ENCODE measurements at regions not wholly inside any gene's neighbourhood (a gene's known extent, or its start where the extent isn't known, plus 50 kb on each side); places are given as distances from the start of the nearest gene placed in this dataset.

GRCh38 chr7:153081496-153081895 lies 321.9 kb downstream of the ACTR3B start:
- no peaks in the 10 kb centered on the region for H3K9me3 ChIP-seq (replicated peaks)
- H3K36me3 ChIP-seq = no peaks in the 10 kb centered on the region
- H3K4me3 ChIP-seq = no peak overlapping the region
- intact Hi-C loops (cut with micrococcal nuclease) = no loop called here
- H3K27ac ChIP-seq (replicated peaks) = no peak overlapping the region
- TF ChIP-seq, protein P1, sequence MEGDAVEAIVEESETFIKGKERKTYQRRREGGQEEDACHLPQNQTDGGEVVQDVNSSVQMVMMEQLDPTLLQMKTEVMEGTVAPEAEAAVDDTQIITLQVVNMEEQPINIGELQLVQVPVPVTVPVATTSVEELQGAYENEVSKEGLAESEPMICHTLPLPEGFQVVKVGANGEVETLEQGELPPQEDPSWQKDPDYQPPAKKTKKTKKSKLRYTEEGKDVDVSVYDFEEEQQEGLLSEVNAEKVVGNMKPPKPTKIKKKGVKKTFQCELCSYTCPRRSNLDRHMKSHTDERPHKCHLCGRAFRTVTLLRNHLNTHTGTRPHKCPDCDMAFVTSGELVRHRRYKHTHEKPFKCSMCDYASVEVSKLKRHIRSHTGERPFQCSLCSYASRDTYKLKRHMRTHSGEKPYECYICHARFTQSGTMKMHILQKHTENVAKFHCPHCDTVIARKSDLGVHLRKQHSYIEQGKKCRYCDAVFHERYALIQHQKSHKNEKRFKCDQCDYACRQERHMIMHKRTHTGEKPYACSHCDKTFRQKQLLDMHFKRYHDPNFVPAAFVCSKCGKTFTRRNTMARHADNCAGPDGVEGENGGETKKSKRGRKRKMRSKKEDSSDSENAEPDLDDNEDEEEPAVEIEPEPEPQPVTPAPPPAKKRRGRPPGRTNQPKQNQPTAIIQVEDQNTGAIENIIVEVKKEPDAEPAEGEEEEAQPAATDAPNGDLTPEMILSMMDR (IDR thresholded peaks at IDR 0.05; ENCODE audit: borderline replicate concordance) = no peak
- no peaks in the 10 kb centered on the region for H3K27me3 ChIP-seq (ENCODE audit: low read depth)
- DNase-seq = no peak
- H3K4me1 ChIP-seq = no peaks in the 10 kb centered on the region

GRCh38 chr7:153084278-153084677 lies 324.7 kb downstream of the ACTR3B start:
- Histone ChIP-seq H3K4me3 (no peak overlapping the region), H3K27me3 (ENCODE audit: low read depth) (peaks cover 10% of the 10 kb centered on the region), H3K9me3 (replicated peaks) (no peaks in the 10 kb centered on the region), H3K27ac (replicated peaks) (no peak overlapping the region), H3K36me3 (no peaks in the 10 kb centered on the region), H3K4me1 (no peaks in the 10 kb centered on the region)
- intact Hi-C loops (cut with micrococcal nuclease) = no loop called here
- TF ChIP-seq, protein P1 (IDR thresholded peaks at IDR 0.05; ENCODE audit: borderline replicate concordance) = no peak
- no peak for DNase-seq

DNA sequence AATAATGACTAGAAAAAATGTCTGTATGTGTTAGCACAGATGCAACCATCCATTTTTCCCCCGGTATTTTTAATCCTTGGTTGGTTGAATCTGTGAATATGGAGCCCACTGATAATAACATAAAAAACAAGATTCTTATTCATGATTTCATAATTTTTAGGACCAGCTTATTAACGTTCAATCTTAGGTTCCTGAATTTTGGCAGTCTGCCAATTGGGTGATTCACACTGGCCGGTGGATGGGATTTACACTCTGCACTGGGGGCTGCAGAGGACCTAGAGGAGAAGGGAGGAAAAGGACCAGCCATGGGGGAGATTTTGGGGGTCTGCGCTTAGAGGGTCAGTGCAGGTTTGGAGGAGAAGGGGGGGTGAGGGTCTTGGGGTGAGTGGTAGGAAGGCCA lies 327.9 kb downstream of the ACTR3B start:
- H3K4me1 ChIP-seq = no peaks in the 10 kb centered on the region
- H3K36me3 ChIP-seq = no peaks in the 10 kb centered on the region
- H3K9me3 ChIP-seq (replicated peaks) = no peaks in the 10 kb centered on the region
- TF ChIP-seq, protein P1 (IDR thresholded peaks at IDR 0.05; ENCODE audit: borderline replicate concordance) = no peak
- intact Hi-C loops (cut with micrococcal nuclease) = no loop called here
- no peak for DNase-seq
- H3K27ac ChIP-seq (replicated peaks) = no peak overlapping the region
- H3K27me3 ChIP-seq (ENCODE audit: low read depth) = peaks cover 10% of the 10 kb centered on the region
- no peak overlapping the region for H3K4me3 ChIP-seq

- no peak for DNase-seq
- Histone ChIP-seq H3K4me1 (no peaks in the 10 kb centered on the region), H3K4me3 (no peak overlapping the region), H3K27ac (replicated peaks) (no peak overlapping the region), H3K9me3 (replicated peaks) (no peaks in the 10 kb centered on the region), H3K27me3 (ENCODE audit: low read depth) (peaks cover 18% of the 10 kb centered on the region), H3K36me3 (no peaks in the 10 kb centered on the region)
- intact Hi-C loops (cut with micrococcal nuclease) = no loop called here
- TF ChIP-seq, protein P1 (IDR thresholded peaks at IDR 0.05; ENCODE audit: borderline replicate concordance) = no peak
Observed at GRCh38 chr7:153088601-153089000, 329.0 kb downstream of the ACTR3B start.

GRCh38 chr7:153090209-153090608 lies 330.7 kb downstream of the ACTR3B start:
- no peaks in the 10 kb centered on the region for H3K36me3 ChIP-seq
- TF ChIP-seq, protein P1 (IDR thresholded peaks at IDR 0.05; ENCODE audit: borderline replicate concordance) = no peak
- DNase-seq = no peak
- H3K9me3 ChIP-seq (replicated peaks) = peaks cover 6% of the 10 kb centered on the region
- H3K27me3 ChIP-seq (ENCODE audit: low read depth) = peaks cover 24% of the 10 kb centered on the region
- intact Hi-C loops (cut with micrococcal nuclease) = no loop called here
- H3K4me3 ChIP-seq = no peak overlapping the region
- no peaks in the 10 kb centered on the region for H3K4me1 ChIP-seq
- H3K27ac ChIP-seq (replicated peaks) = no peak overlapping the region

- Histone ChIP-seq H3K4me3 (no peak overlapping the region), H3K27me3 (ENCODE audit: low read depth) (peaks cover 24% of the 10 kb centered on the region), H3K36me3 (no peaks in the 10 kb centered on the region), H3K9me3 (replicated peaks) (peaks cover 11% of the 10 kb centered on the region), H3K4me1 (no peaks in the 10 kb centered on the region), H3K27ac (replicated peaks) (no peak overlapping the region)
- DNase-seq = no peak
- TF ChIP-seq, protein P1 (IDR thresholded peaks at IDR 0.05; ENCODE audit: borderline replicate concordance) = no peak
- intact Hi-C loops (cut with micrococcal nuclease) = no loop called here
Observed at GRCh38 chr7:153090764-153091163, 331.2 kb downstream of the ACTR3B start.
